ENCODE measurements at regions not wholly inside any gene's neighbourhood (a gene's known extent, or its start where the extent isn't known, plus 50 kb on each side); places are given as distances from the start of the nearest gene placed in this dataset.
"Not testable (repeated sequence)": the region's sequence is repeated elsewhere in the genome, so short reads cannot be mapped to it uniquely, and the experiment has no call there.

- H3K27me3 Mint-ChIP-seq; H3K36me3 Mint-ChIP-seq; H3K27ac Mint-ChIP-seq; ATAC-seq (ENCODE audit: low read depth); H3K4me1 Mint-ChIP-seq; POLR2A ChIA-PET; DNase-seq; H3K4me3 Mint-ChIP-seq; H3K9me3 Mint-ChIP-seq: not testable (repeated sequence)
Observed at GRCh38 chr5:124490315-124490714, 256.1 kb downstream of the ZNF608 start.

- Mint-ChIP-seq H3K9me3 (peaks cover 2% of the 10 kb centered on the region), H3K27me3 (no peaks in the 10 kb centered on the region), H3K4me1 (no peaks in the 10 kb centered on the region), H3K36me3 (no peaks in the 10 kb centered on the region), H3K27ac (no peak overlapping the region), H3K4me3 (no peak overlapping the region)
- ATAC-seq (ENCODE audit: low read depth) (no peak), DNase-seq (no peak)
- POLR2A ChIA-PET: no interaction called here
Observed at GRCh38 chr5:124481419-124481818, 265.0 kb downstream of the ZNF608 start.

GRCh38 chr5:124480964-124481363 is 265.5 kb downstream of the ZNF608 start:
- Mint-ChIP-seq H3K27me3 (no peaks in the 10 kb centered on the region), H3K9me3 (peaks cover 2% of the 10 kb centered on the region), H3K27ac (no peak overlapping the region), H3K36me3 (no peaks in the 10 kb centered on the region), H3K4me3 (no peak overlapping the region), H3K4me1 (no peaks in the 10 kb centered on the region)
- POLR2A ChIA-PET: no interaction called here
- ATAC-seq (ENCODE audit: low read depth) (no peak), DNase-seq (no peak)

- POLR2A ChIA-PET: no interaction called here
- Mint-ChIP-seq H3K36me3 (no peaks in the 10 kb centered on the region), H3K4me3 (no peak overlapping the region), H3K4me1 (no peaks in the 10 kb centered on the region), H3K27me3 (no peaks in the 10 kb centered on the region), H3K9me3 (no peaks in the 10 kb centered on the region), H3K27ac (no peak overlapping the region)
- no peak for ATAC-seq (ENCODE audit: low read depth)
- no peak for DNase-seq
Observed at GRCh38 chr5:124480022-124480421, 266.4 kb downstream of the ZNF608 start.

GRCh38 chr5:124478264-124478663 is 268.2 kb downstream of the ZNF608 start:
- POLR2A ChIA-PET: no interaction called here
- ATAC-seq (ENCODE audit: low read depth): no peak
- Mint-ChIP-seq H3K9me3 (peaks cover 2% of the 10 kb centered on the region), H3K27ac (no peak overlapping the region), H3K27me3 (no peaks in the 10 kb centered on the region), H3K36me3 (no peaks in the 10 kb centered on the region), H3K4me3 (no peak overlapping the region), H3K4me1 (no peaks in the 10 kb centered on the region)
- no peak for DNase-seq

GRCh38 chr5:124477577-124477976 is 268.9 kb downstream of the ZNF608 start:
- H3K4me1 Mint-ChIP-seq: no peaks in the 10 kb centered on the region
- POLR2A ChIA-PET: no interaction called here

GRCh38 chr5:124477062-124477461 is 269.4 kb downstream of the ZNF608 start:
- Mint-ChIP-seq H3K27me3 (no peaks in the 10 kb centered on the region), H3K4me1 (no peaks in the 10 kb centered on the region)
- POLR2A ChIA-PET: no interaction called here

More at GRCh38 chr5:124477577-124477976, 268.9 kb downstream of the ZNF608 start:
- peaks cover 2% of the 10 kb centered on the region for H3K9me3 Mint-ChIP-seq
- H3K27ac Mint-ChIP-seq: no peak overlapping the region
- H3K36me3 Mint-ChIP-seq: no peaks in the 10 kb centered on the region
- ATAC-seq (ENCODE audit: low read depth) (no peak), DNase-seq (no peak)
- H3K4me3 Mint-ChIP-seq: no peak overlapping the region
- no peaks in the 10 kb centered on the region for H3K27me3 Mint-ChIP-seq

GRCh38 chr5:124474528-124475215 is 271.8 kb downstream of the ZNF608 start:
- Mint-ChIP-seq H3K4me3 (no peak overlapping the region), H3K27me3 (no peaks in the 10 kb centered on the region), H3K9me3 (peaks cover 2% of the 10 kb centered on the region), H3K4me1 (no peaks in the 10 kb centered on the region), H3K36me3 (no peaks in the 10 kb centered on the region), H3K27ac (no peak overlapping the region)
- POLR2A ChIA-PET: no interaction called here
- no peak for ATAC-seq (ENCODE audit: low read depth)
- no peak for DNase-seq

More at GRCh38 chr5:124477062-124477461, 269.4 kb downstream of the ZNF608 start:
- peaks cover 2% of the 10 kb centered on the region for H3K9me3 Mint-ChIP-seq
- ATAC-seq (ENCODE audit: low read depth) (no peak), DNase-seq (no peak)
- no peak overlapping the region for H3K27ac Mint-ChIP-seq
- no peaks in the 10 kb centered on the region for H3K36me3 Mint-ChIP-seq
- H3K4me3 Mint-ChIP-seq: no peak overlapping the region

GRCh38 chr5:124468671-124469411 is 277.6 kb downstream of the ZNF608 start:
- H3K9me3 Mint-ChIP-seq: no peaks in the 10 kb centered on the region
- POLR2A ChIA-PET: no interaction called here

GRCh38 chr5:124467745-124468144 is 278.7 kb downstream of the ZNF608 start:
- H3K36me3 Mint-ChIP-seq: no peaks in the 10 kb centered on the region
- ATAC-seq (ENCODE audit: low read depth) (no peak), DNase-seq (no peak)
- H3K27ac Mint-ChIP-seq: no peak overlapping the region
- no peaks in the 10 kb centered on the region for H3K4me1 Mint-ChIP-seq
- H3K4me3 Mint-ChIP-seq: no peak overlapping the region
- H3K27me3 Mint-ChIP-seq: no peaks in the 10 kb centered on the region
- POLR2A ChIA-PET: no interaction called here
- no peaks in the 10 kb centered on the region for H3K9me3 Mint-ChIP-seq

More at GRCh38 chr5:124468671-124469411, 277.6 kb downstream of the ZNF608 start:
- Mint-ChIP-seq H3K4me1 (no peaks in the 10 kb centered on the region), H3K4me3 (no peak overlapping the region), H3K27me3 (no peaks in the 10 kb centered on the region), H3K27ac (no peak overlapping the region), H3K36me3 (no peaks in the 10 kb centered on the region)
- ATAC-seq (ENCODE audit: low read depth) (no peak), DNase-seq (no peak)

GRCh38 chr5:124466011-124466410 is 280.4 kb downstream of the ZNF608 start:
- Mint-ChIP-seq H3K4me1 (no peaks in the 10 kb centered on the region), H3K27me3 (no peaks in the 10 kb centered on the region), H3K36me3 (no peaks in the 10 kb centered on the region), H3K4me3 (no peak overlapping the region), H3K9me3 (no peaks in the 10 kb centered on the region), H3K27ac (no peak overlapping the region)
- ATAC-seq (ENCODE audit: low read depth) (no peak), DNase-seq (no peak)
- POLR2A ChIA-PET: no interaction called here

- H3K4me3 Mint-ChIP-seq: no peak overlapping the region
- no peaks in the 10 kb centered on the region for H3K4me1 Mint-ChIP-seq
- POLR2A ChIA-PET: no interaction called here
- DNase-seq (no peak), ATAC-seq (ENCODE audit: low read depth) (no peak)
- no peaks in the 10 kb centered on the region for H3K27me3 Mint-ChIP-seq
- no peaks in the 10 kb centered on the region for H3K36me3 Mint-ChIP-seq
- no peaks in the 10 kb centered on the region for H3K9me3 Mint-ChIP-seq
- no peak overlapping the region for H3K27ac Mint-ChIP-seq
Observed at GRCh38 chr5:124463851-124464250, 282.6 kb downstream of the ZNF608 start.

GRCh38 chr5:124462751-124463150 is 283.7 kb downstream of the ZNF608 start:
- Mint-ChIP-seq H3K9me3 (no peaks in the 10 kb centered on the region), H3K36me3 (no peaks in the 10 kb centered on the region), H3K4me3 (no peak overlapping the region), H3K27me3 (no peaks in the 10 kb centered on the region), H3K27ac (no peak overlapping the region), H3K4me1 (no peaks in the 10 kb centered on the region)
- ATAC-seq (ENCODE audit: low read depth): no peak
- POLR2A ChIA-PET: no interaction called here
- no peak for DNase-seq

- no peak overlapping the region for H3K4me3 Mint-ChIP-seq
- H3K27me3 Mint-ChIP-seq: no peaks in the 10 kb centered on the region
- ATAC-seq (ENCODE audit: low read depth): no peak
- DNase-seq: no peak
- POLR2A ChIA-PET: no interaction called here
- no peak overlapping the region for H3K27ac Mint-ChIP-seq
- no peaks in the 10 kb centered on the region for H3K9me3 Mint-ChIP-seq
- no peaks in the 10 kb centered on the region for H3K4me1 Mint-ChIP-seq
- no peaks in the 10 kb centered on the region for H3K36me3 Mint-ChIP-seq
Observed at GRCh38 chr5:124461941-124462340, 284.5 kb downstream of the ZNF608 start.

Measured in activated naive CD8-positive, alpha-beta T cell treated with anti-CD3 and anti-CD28 coated beads, Interleukin-2, amount 10 ng/mL, durations not matched to agents 7 days and 5 days (primary cell).